OCI-LY1 (cell line): ENCODE measurements at regions not wholly inside any gene's neighbourhood (a gene's known extent, or its start where the extent isn't known, plus 50 kb on each side); places are given as distances from the start of the nearest gene placed in this dataset.

Experiments
- H2AFZ ChIP-seq: fragments of 200-600 bp; sonication (generic), shearing (Covaris generic); 2 replicates; pipeline ENCODE4 v1.6.0; 2014; ENCODE audit warnings: antibody characterized with exemption, mild to moderate bottlenecking, low read length
- H3F3A ChIP-seq: fragments of 200-600 bp; sonication (generic), shearing (Covaris generic); 2 replicates; pipeline ENCODE4 v1.6.0; 2014; ENCODE audit warnings: mild to moderate bottlenecking, antibody characterized with exemption, low read length, moderate library complexity; ENCODE audit not compliant: insufficient read depth
- H3K27ac ChIP-seq: fragments of 200-600 bp; sonication (generic); 2 replicates; pipeline ENCODE4 v1.5.1; 2014; ENCODE audit warnings: low read length, mixed run types, mild to moderate bottlenecking, low read depth; ENCODE audit not compliant: poor library complexity, severe bottlenecking
- H3K27me3 ChIP-seq: fragments of 200-600 bp; sonication (generic); 2 replicates; pipeline ENCODE4 v1.6.0; 2014; ENCODE audit warnings: antibody characterized with exemption, mild to moderate bottlenecking, low read length, moderate library complexity; ENCODE audit not compliant: insufficient read depth
- H3K36me3 ChIP-seq: fragments of 200-600 bp; sonication (generic); 2 replicates; pipeline ENCODE4 v1.6.1; 2014; ENCODE audit warnings: mild to moderate bottlenecking, antibody characterized with exemption, low read length, moderate library complexity, mixed read lengths; ENCODE audit not compliant: insufficient read depth
- H3K4me1 ChIP-seq: fragments of 200-600 bp; sonication (generic); 2 replicates; pipeline ENCODE4 v1.5.1; 2014; ENCODE audit warnings: mild to moderate bottlenecking, low read length, moderate library complexity; ENCODE audit not compliant: insufficient read depth, severe bottlenecking
- H3K4me2 ChIP-seq: fragments of 200-600 bp; sonication (generic), shearing (Covaris generic); 2 replicates; pipeline ENCODE4 v1.6.1; 2014; ENCODE audit warnings: low read length
- H3K4me3 ChIP-seq: fragments of 200-600 bp; sonication (generic); 2 replicates; pipeline ENCODE4 v1.5.1; 2014; ENCODE audit warnings: low read length, low read depth, mild to moderate bottlenecking, mixed read lengths; ENCODE audit not compliant: poor library complexity, severe bottlenecking
- H3K79me2 ChIP-seq: fragments of 200-600 bp; shearing (Covaris generic); 2 replicates; pipeline ENCODE4 v1.6.1; 2016; ENCODE audit warnings: mixed run types, low read length, mixed read lengths; ENCODE audit not compliant: insufficient read depth
- H3K9ac ChIP-seq: fragments of 200-600 bp; sonication (generic), shearing (Covaris generic); 2 replicates; pipeline ENCODE4 v1.6.1; 2014; ENCODE audit warnings: mild to moderate bottlenecking, low read length, mixed read lengths
- H3K9me2 ChIP-seq: fragments of 200-600 bp; sonication (generic), shearing (Covaris generic); 2 replicates; pipeline ENCODE4 v1.6.1; 2014; ENCODE audit warnings: low read depth, mild to moderate bottlenecking, low read length, mixed read lengths
- H3K9me3 ChIP-seq: fragments of 200-600 bp; shearing (Covaris generic); 2 replicates; pipeline ENCODE4 v1.6.1; 2014; ENCODE audit warnings: low read length, mixed read lengths
- H4K20me1 ChIP-seq: fragments of 200-600 bp; sonication (generic), shearing (Covaris generic); 2 replicates; pipeline ENCODE4 v1.6.0; 2016; ENCODE audit warnings: mild to moderate bottlenecking, low read length; ENCODE audit not compliant: insufficient read depth
- CTCF ChIP-seq: fragments of 200-600 bp; sonication (generic), shearing (Covaris generic); IDR thresholded peaks from 2 replicates; pipeline ENCODE4 v1.5.1; 2017; ENCODE audit warnings: mild to moderate bottlenecking, antibody characterized with exemption, low read length, moderate library complexity, mixed read lengths
- EZH2 ChIP-seq: fragments of 200-600 bp; sonication (generic), shearing (Covaris generic); IDR thresholded peaks from 2 replicates; pipeline ENCODE4 v1.8.0; 2017; ENCODE audit warnings: borderline replicate concordance, mixed run types, mild to moderate bottlenecking, antibody characterized with exemption, low read length, moderate library complexity, mixed read lengths

- no peak overlapping the region for H3K4me2 ChIP-seq
- peaks cover 29% of the 10 kb centered on the region for H3K4me1 ChIP-seq
- no peaks in the 10 kb centered on the region for H3K9me2 ChIP-seq
- no peak overlapping the region for H3K27ac ChIP-seq
- H3F3A ChIP-seq: no peaks in the 10 kb centered on the region
- no peak overlapping the region for H2AFZ ChIP-seq
- no peaks in the 10 kb centered on the region for H3K36me3 ChIP-seq
- TF ChIP-seq EZH2: no peak
- TF ChIP-seq CTCF: no peak
- no peak overlapping the region for H3K9ac ChIP-seq
- H3K9me3 ChIP-seq: no peaks in the 10 kb centered on the region
- H3K79me2 ChIP-seq: no peaks in the 10 kb centered on the region
- H4K20me1 ChIP-seq: no peaks in the 10 kb centered on the region
- no peak overlapping the region for H3K4me3 ChIP-seq
- no peaks in the 10 kb centered on the region for H3K27me3 ChIP-seq
Observed at GRCh38 chr2:43161650-43162510, 64.5 kb downstream of the ZFP36L2 start.

- Histone ChIP-seq H3F3A (no peaks in the 10 kb centered on the region), H3K9ac (no peak overlapping the region)
Observed at GRCh38 chr2:43160778-43161177, 65.6 kb downstream of the ZFP36L2 start.

GRCh38 chr2:43159797-43160196 lies 66.6 kb downstream of the ZFP36L2 start:
- peak overlapping the region; percentile 89 for H3K27ac ChIP-seq
- TF ChIP-seq EZH2 (no peak), CTCF (no peak)
- no peak overlapping the region for H3K4me2 ChIP-seq

More at GRCh38 chr2:43160778-43161177, 65.6 kb downstream of the ZFP36L2 start:
- Histone ChIP-seq H4K20me1 (no peaks in the 10 kb centered on the region), H3K79me2 (no peaks in the 10 kb centered on the region), H3K36me3 (no peaks in the 10 kb centered on the region), H3K27me3 (no peaks in the 10 kb centered on the region), H3K4me2 (no peak overlapping the region), H2AFZ (no peak overlapping the region), H3K9me2 (no peaks in the 10 kb centered on the region), H3K4me3 (no peak overlapping the region), H3K4me1 (peaks cover 29% of the 10 kb centered on the region), H3K27ac (no peak overlapping the region), H3K9me3 (no peaks in the 10 kb centered on the region)
- TF ChIP-seq CTCF (no peak), EZH2 (no peak)

More at GRCh38 chr2:43159797-43160196, 66.6 kb downstream of the ZFP36L2 start:
- H3K4me3 ChIP-seq: no peak overlapping the region
- no peak overlapping the region for H3K9ac ChIP-seq
- no peaks in the 10 kb centered on the region for H4K20me1 ChIP-seq
- H3F3A ChIP-seq: no peaks in the 10 kb centered on the region
- peaks cover 29% of the 10 kb centered on the region for H3K4me1 ChIP-seq
- no peaks in the 10 kb centered on the region for H3K9me2 ChIP-seq
- no peaks in the 10 kb centered on the region for H3K79me2 ChIP-seq
- no peaks in the 10 kb centered on the region for H3K27me3 ChIP-seq
- no peak overlapping the region for H2AFZ ChIP-seq
- H3K9me3 ChIP-seq: no peaks in the 10 kb centered on the region
- H3K36me3 ChIP-seq: no peaks in the 10 kb centered on the region
